B cell (primary cell): ENCODE measurements at regions not wholly inside any gene's neighbourhood (a gene's known extent, or its start where the extent isn't known, plus 50 kb on each side); places are given as distances from the start of the nearest gene placed in this dataset.

ENCODE experiments used
- ATAC-seq: fragments of 200-7000 bp; cut with Tn5 transposase; one replicate; pipeline ENCODE4 v1.10.0; 2021; ENCODE audit warnings: low read depth, mild to moderate bottlenecking, moderate number of reproducible peaks, moderate library complexity
- CTCF ChIA-PET: fragments of 350-600 bp; sonication (Branson Sonifier 250); formaldehyde crosslinking; loops from one replicate; lab custom pipeline; 2021; ENCODE audit warnings: antibody characterized with exemption, inconsistent platforms; lab: Charles Lee
- POLR2A ChIA-PET: fragments of 350-600 bp; sonication (Branson Sonifier 250); formaldehyde crosslinking; loops from one replicate; lab custom pipeline; 2021; ENCODE audit warnings: antibody characterized with exemption; lab: Charles Lee
- DNase-seq: peaks from one replicate; pipeline ENCODE4 v3.0.0; 2013
- H2AFZ ChIP-seq: 2 replicates; pipeline ENCODE4 v1.6.1; 2012; ENCODE audit warnings: mild to moderate bottlenecking, low read depth, low read length; ENCODE audit not compliant: insufficient read depth, poor library complexity, severe bottlenecking
- H3K27ac ChIP-seq, 2 donors: 1 replicate in 1 of 2; 2 replicates in 1 of 2; pipeline ENCODE4 v1.5.1; 2012 to 2013; ENCODE audit warnings: low read length in 2 of 2, mild to moderate bottlenecking in 2 of 2, moderate library complexity in 1 of 2
- H3K27me3 ChIP-seq, 4 experiments: fragments of 200-600 bp in 1 of 4; sonication (generic) in 1 of 4; replicated peaks in 1 of 4; 1 replicate in 2 of 4; 2 replicates in 2 of 4; pipeline versions ENCODE4 v1.6.1 to v1.7.0; 2013 to 2016; ENCODE audit warnings: low read length in 3 of 4, mild to moderate bottlenecking in 2 of 4, mixed read lengths in 1 of 4, moderate library complexity in 1 of 4; ENCODE audit not compliant: insufficient read depth in 4 of 4, control insufficient read depth in 3 of 4; ENCODE audit errors: control extremely low read depth in 1 of 4
- H3K36me3 ChIP-seq, 2 experiments: replicated peaks in 1 of 2; 1 replicate in 1 of 2; 2 replicates in 1 of 2; pipeline versions ENCODE4 v1.6.1 to v1.7.1; 2013; ENCODE audit warnings: low read length in 1 of 2; ENCODE audit not compliant: insufficient read depth in 2 of 2, control insufficient read depth in 1 of 2; ENCODE audit errors: control extremely low read depth in 1 of 2, extremely low read depth in 1 of 2
- H3K4me1 ChIP-seq, 2 donors: fragments of 200-600 bp in 1 of 2; sonication (generic) in 1 of 2; 1 replicate in 1 of 2; 2 replicates in 1 of 2; pipeline versions ENCODE4 v1.5.1 to v1.6.1; 2013 to 2017; ENCODE audit warnings: low read length in 2 of 2; ENCODE audit not compliant: control insufficient read depth in 2 of 2, insufficient read depth in 2 of 2
- H3K4me2 ChIP-seq: replicated peaks from 2 replicates; pipeline ENCODE3; 2012; ENCODE audit warnings: mild to moderate bottlenecking, low read depth, low read length; ENCODE audit not compliant: poor library complexity, severe bottlenecking
- H3K4me3 ChIP-seq, 5 experiments: fragments of 200-600 bp in 1 of 5; sonication (generic) in 1 of 5; 1 replicate in 3 of 5; 2 replicates in 2 of 5; pipeline versions ENCODE4 v1.5.1 to v1.7.0; 2011 to 2016; ENCODE audit warnings: low read length in 4 of 5, mild to moderate bottlenecking in 4 of 5, low read depth in 2 of 5, control low read depth in 1 of 5, moderate library complexity in 1 of 5; ENCODE audit not compliant: insufficient read depth in 1 of 5; ENCODE audit errors: control extremely low read depth in 1 of 5, extremely low read depth in 1 of 5
- H3K79me2 ChIP-seq: fragments of 200-600 bp; sonication (generic); one replicate; pipeline ENCODE4 v1.6.0; 2016; ENCODE audit warnings: low read length; ENCODE audit not compliant: control insufficient read depth, insufficient read depth
- H3K9ac ChIP-seq: fragments of 200-600 bp; sonication (generic); 2 replicates; pipeline ENCODE4 v1.6.1; 2017; ENCODE audit warnings: mild to moderate bottlenecking, low read length, moderate library complexity
- H3K9me3 ChIP-seq, 3 donors: one replicate each; pipeline versions ENCODE4 v1.6.1 to v1.7.1; 2013; ENCODE audit warnings: low read length in 2 of 3; ENCODE audit not compliant: control insufficient read depth in 2 of 3, insufficient read depth in 1 of 3; ENCODE audit errors: control extremely low read depth in 1 of 3
- H4K20me1 ChIP-seq: 2 replicates; pipeline ENCODE4 v1.6.0; 2012; ENCODE audit warnings: mild to moderate bottlenecking, low read length; ENCODE audit not compliant: insufficient read depth, control insufficient read depth, poor library complexity, severe bottlenecking
- H3K27ac Mint-ChIP-seq: one replicate; pipeline ENCODE4 v1.8.0; 2021; ENCODE audit warnings: mixed read lengths
- H3K27me3 Mint-ChIP-seq: one replicate; pipeline ENCODE4 v1.8.0; 2021; ENCODE audit warnings: mixed read lengths
- H3K4me1 Mint-ChIP-seq: one replicate; pipeline ENCODE4 v1.8.0; 2021; ENCODE audit warnings: mixed read lengths
- H3K4me3 Mint-ChIP-seq: one replicate; pipeline ENCODE4 v1.8.0; 2021; ENCODE audit warnings: mixed read lengths
- H3K9me3 Mint-ChIP-seq: one replicate; pipeline ENCODE4 v1.8.0; 2022; ENCODE audit warnings: mixed read lengths; ENCODE audit not compliant: insufficient read depth
- EZH2 ChIP-seq: IDR thresholded peaks from 2 replicates; pipeline ENCODE4 v1.6.1; 2012; ENCODE audit warnings: borderline replicate concordance, low read depth, mild to moderate bottlenecking, moderate library complexity, low read length; ENCODE audit not compliant: insufficient read depth, poor library complexity, severe bottlenecking
- WGBS: methylation state at CpG from one replicate; pipeline ENCODE4 v1.1.5; 2013; ENCODE audit warnings: missing lambda C conversion rate; ENCODE audit not compliant: insufficient coverage; 5-methylcytosine and 5-hydroxymethylcytosine counted together
- intact Hi-C: fragments of 100-400 bp; cut with micrococcal nuclease; formaldehyde crosslinking; loops from one replicate; pipeline ENCODE4 v1.10.0; 2022
- TF ChIP-seq, protein P1 (sequence below): fragments of 200-600 bp; IDR thresholded peaks from one replicate; pipeline ENCODE4 v1.8.0; 2022; ENCODE audit warnings: antibody characterized with exemption, mild to moderate bottlenecking

DNA sequence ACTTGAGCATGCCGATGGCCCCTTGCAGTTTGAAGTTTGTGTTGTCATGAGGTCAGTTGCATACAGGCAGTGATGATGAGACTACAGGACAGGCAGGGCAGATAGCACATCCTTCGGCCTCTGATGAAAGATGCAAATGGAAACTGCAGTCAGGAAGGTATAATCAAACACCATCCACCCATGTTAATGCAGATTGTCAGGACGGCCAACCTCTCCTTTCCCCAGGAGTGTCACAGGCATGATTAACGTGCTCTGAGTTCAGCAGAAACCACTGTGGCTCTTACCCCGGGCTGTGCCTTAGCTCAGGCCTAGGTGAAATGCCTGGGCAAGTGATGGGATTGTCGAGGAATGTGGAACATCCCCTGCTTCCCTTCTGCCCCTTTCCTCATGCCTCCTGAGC, 893.5 kb upstream of the RBFOX1 start:
- WGBS: 68% methylated on average over 5 of the region's 6 CpGs
- Histone ChIP-seq H3K36me3 (no peaks in the 10 kb centered on the region), H3K79me2 (no peaks in the 10 kb centered on the region), H3K9me3 (peaks cover 0 to 5% (median 0%) of the 10 kb centered on the region in 3 donors), H4K20me1 (no peaks in the 10 kb centered on the region), H3K4me1 (no peaks in the 10 kb centered on the region), H3K4me2 (no peak overlapping the region), H3K4me3 (no peak overlapping the region), H3K27me3 (no peaks in the 10 kb centered on the region), H3K27ac (no peak overlapping the region), H3K9ac (no peak overlapping the region), H2AFZ (no peak overlapping the region)
- POLR2A ChIA-PET: no interaction called here
- Mint-ChIP-seq H3K27ac (no peak overlapping the region), H3K9me3 (peaks cover 6% of the 10 kb centered on the region), H3K4me3 (no peak overlapping the region), H3K27me3 (no peaks in the 10 kb centered on the region), H3K4me1 (no peaks in the 10 kb centered on the region)
- ATAC-seq: no peak
- TF ChIP-seq, protein P1, sequence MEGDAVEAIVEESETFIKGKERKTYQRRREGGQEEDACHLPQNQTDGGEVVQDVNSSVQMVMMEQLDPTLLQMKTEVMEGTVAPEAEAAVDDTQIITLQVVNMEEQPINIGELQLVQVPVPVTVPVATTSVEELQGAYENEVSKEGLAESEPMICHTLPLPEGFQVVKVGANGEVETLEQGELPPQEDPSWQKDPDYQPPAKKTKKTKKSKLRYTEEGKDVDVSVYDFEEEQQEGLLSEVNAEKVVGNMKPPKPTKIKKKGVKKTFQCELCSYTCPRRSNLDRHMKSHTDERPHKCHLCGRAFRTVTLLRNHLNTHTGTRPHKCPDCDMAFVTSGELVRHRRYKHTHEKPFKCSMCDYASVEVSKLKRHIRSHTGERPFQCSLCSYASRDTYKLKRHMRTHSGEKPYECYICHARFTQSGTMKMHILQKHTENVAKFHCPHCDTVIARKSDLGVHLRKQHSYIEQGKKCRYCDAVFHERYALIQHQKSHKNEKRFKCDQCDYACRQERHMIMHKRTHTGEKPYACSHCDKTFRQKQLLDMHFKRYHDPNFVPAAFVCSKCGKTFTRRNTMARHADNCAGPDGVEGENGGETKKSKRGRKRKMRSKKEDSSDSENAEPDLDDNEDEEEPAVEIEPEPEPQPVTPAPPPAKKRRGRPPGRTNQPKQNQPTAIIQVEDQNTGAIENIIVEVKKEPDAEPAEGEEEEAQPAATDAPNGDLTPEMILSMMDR: no peak
- no peak for TF ChIP-seq EZH2
- DNase-seq: no peak
- CTCF ChIA-PET: no interaction called here
- intact Hi-C loops: no loop called here

DNA sequence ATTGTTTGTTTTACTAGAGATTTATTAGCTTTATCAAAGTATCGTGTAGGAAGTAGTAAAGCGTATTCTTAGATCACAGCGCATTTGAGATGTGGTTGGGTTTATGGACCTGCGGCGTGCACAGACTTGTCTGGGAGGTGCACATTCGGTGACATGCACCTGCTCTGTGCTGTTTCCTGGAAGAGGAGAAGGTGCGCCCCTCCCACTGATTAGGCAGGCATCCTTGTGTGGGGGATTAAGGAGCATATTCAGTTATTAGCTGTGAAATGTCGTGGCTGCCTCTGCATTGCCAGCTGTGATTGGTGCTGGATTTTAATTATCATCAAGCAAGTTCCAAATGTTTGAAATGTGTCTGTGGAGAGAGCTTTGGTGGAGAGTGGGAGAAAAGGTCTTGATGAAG, 903.8 kb upstream of the RBFOX1 start:
- Histone ChIP-seq H3K4me1 (no peaks in the 10 kb centered on the region), H3K9me3 (peaks cover 0 to 2% (median 0%) of the 10 kb centered on the region in 3 donors), H3K36me3 (no peaks in the 10 kb centered on the region), H3K4me3 (no peak overlapping the region), H3K27me3 (no peaks in the 10 kb centered on the region), H3K27ac (no peak overlapping the region), H2AFZ (no peak overlapping the region), H3K79me2 (no peaks in the 10 kb centered on the region), H3K4me2 (no peak overlapping the region), H4K20me1 (no peaks in the 10 kb centered on the region), H3K9ac (no peak overlapping the region)
- Mint-ChIP-seq H3K27me3 (no peaks in the 10 kb centered on the region), H3K4me3 (no peak overlapping the region), H3K9me3 (no peaks in the 10 kb centered on the region), H3K4me1 (no peaks in the 10 kb centered on the region), H3K27ac (no peak overlapping the region)
- intact Hi-C loops: no loop called here
- CTCF ChIA-PET: no interaction called here
- ATAC-seq: no peak
- POLR2A ChIA-PET: no interaction called here
- 92% methylated on average over 8 of the region's 8 CpGs for WGBS
- no peak for TF ChIP-seq EZH2
- TF ChIP-seq, protein P1: no peak
- DNase-seq: no peak
